ENCODE measurements at regions not wholly inside any gene's neighbourhood (a gene's known extent, or its start where the extent isn't known, plus 50 kb on each side); places are given as distances from the start of the nearest gene placed in this dataset.

DNA sequence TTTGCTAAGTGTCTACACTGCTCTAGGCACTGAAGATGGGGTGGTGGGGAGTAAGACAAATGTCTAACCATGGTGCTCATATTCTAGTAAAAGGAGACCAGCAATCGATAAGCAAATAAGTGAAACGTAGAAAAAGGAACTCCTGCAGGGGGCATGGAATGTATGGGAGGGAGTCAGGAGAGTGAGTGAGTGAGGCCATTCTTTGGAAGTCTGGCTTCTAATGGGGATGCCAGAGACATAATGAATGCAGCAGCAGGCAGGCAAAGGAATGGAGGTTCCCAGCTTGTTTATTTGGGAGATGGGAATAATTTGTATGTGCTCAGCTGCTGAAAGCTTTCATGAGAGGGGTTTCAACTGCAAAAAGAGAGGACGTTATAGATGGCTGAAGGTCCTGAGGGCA lies 216.4 kb upstream of the DYNLRB2 start:
- DNase-seq: no peak
- Histone ChIP-seq H3K14ac (ENCODE audit: insufficient read depth, low read length) (no peak overlapping the region), H3K18ac (ENCODE audit: insufficient read length, low read depth, low read length) (no peak overlapping the region), H4K20me1 (ENCODE audit: control insufficient read depth, insufficient read depth, insufficient read length) (no peaks in the 10 kb centered on the region), H3K4me2 (ENCODE audit: insufficient read depth, insufficient read length, low read length) (no peak overlapping the region), H2AFZ (ENCODE audit: low read length) (no peak overlapping the region), H3K79me2 (ENCODE audit: insufficient read depth, low read length) (no peaks in the 10 kb centered on the region), H2BK12ac (ENCODE audit: insufficient read length, low read depth, low read length) (no peak overlapping the region), H4K91ac (ENCODE audit: insufficient read length, low read depth, low read length) (no peak overlapping the region), H3K27me3 (ENCODE audit: insufficient read depth, low read length) (no peaks in the 10 kb centered on the region), H3K9ac (ENCODE audit: extremely low read depth, insufficient read length, low read length) (no peak overlapping the region), H3K56ac (ENCODE audit: insufficient read length, low read depth, low read length) (no peak overlapping the region), H3K27ac (ENCODE audit: insufficient read length, low read depth, low read length) (no peak overlapping the region), H3K4ac (ENCODE audit: low read depth, low read length) (no peak overlapping the region), H4K8ac (replicated peaks; ENCODE audit: insufficient read length, low read depth, low read length) (no peak overlapping the region), H3K9me3 (ENCODE audit: control insufficient read depth, low read depth, low read length) (no peaks in the 10 kb centered on the region), H2BK20ac (ENCODE audit: low read depth, low read length, poor library complexity, severe bottlenecking) (no peak overlapping the region), H3K23ac (ENCODE audit: insufficient read length, low read depth, low read length) (no peak overlapping the region), H4K5ac (ENCODE audit: insufficient read length, low read depth, low read length) (no peak overlapping the region), H3K4me1 (ENCODE audit: insufficient read depth, low read length) (peaks cover 4% of the 10 kb centered on the region), H3K23me2 (ENCODE audit: insufficient read length, low read depth, low read length, poor library complexity, severe bottlenecking) (no peaks in the 10 kb centered on the region), H2BK5ac (ENCODE audit: insufficient read length, low read length) (no peak overlapping the region), H3K79me1 (ENCODE audit: insufficient read depth, low read depth, low read length, poor library complexity, severe bottlenecking) (no peaks in the 10 kb centered on the region), H3T11ph (ENCODE audit: low read length) (no peak overlapping the region), H2BK15ac (ENCODE audit: low read depth, low read length) (no peak overlapping the region), H2BK120ac (ENCODE audit: low read depth, low read length, poor library complexity, severe bottlenecking) (no peak overlapping the region), H2AK5ac (ENCODE audit: insufficient read length, low read length) (no peak overlapping the region)
- H3K27me3 Mint-ChIP-seq (ENCODE audit: low read depth): peaks cover 6% of the 10 kb centered on the region; the same call in 1 of the 2 replicates
- no peaks in the 10 kb centered on the region for H3K36me3 Mint-ChIP-seq (ENCODE audit: insufficient read depth in 1 of 3, low read depth in 3 of 3)
- H3K4me1 Mint-ChIP-seq: peaks cover 16 to 17% of the 10 kb centered on the region in 2 experiments
- WGBS (ENCODE audit: extremely low coverage, insufficient read length, low lambda C conversion rate): no CpG with 5 or more reads among the region's 3 CpGs
- H3K9me3 Mint-ChIP-seq: no peaks in the 10 kb centered on the region
- peak overlapping the region in 2 of 3 experiments; percentile 54 to 75; a peak in 4 of 7 replicates for H3K27ac Mint-ChIP-seq
- TF ChIP-seq, protein P1, sequence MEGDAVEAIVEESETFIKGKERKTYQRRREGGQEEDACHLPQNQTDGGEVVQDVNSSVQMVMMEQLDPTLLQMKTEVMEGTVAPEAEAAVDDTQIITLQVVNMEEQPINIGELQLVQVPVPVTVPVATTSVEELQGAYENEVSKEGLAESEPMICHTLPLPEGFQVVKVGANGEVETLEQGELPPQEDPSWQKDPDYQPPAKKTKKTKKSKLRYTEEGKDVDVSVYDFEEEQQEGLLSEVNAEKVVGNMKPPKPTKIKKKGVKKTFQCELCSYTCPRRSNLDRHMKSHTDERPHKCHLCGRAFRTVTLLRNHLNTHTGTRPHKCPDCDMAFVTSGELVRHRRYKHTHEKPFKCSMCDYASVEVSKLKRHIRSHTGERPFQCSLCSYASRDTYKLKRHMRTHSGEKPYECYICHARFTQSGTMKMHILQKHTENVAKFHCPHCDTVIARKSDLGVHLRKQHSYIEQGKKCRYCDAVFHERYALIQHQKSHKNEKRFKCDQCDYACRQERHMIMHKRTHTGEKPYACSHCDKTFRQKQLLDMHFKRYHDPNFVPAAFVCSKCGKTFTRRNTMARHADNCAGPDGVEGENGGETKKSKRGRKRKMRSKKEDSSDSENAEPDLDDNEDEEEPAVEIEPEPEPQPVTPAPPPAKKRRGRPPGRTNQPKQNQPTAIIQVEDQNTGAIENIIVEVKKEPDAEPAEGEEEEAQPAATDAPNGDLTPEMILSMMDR (conservative IDR thresholded peaks at IDR 0.05): no peak
- peak overlapping the region in 1 of 2 experiments; percentile 19; a peak in 1 of 5 replicates for H3K4me3 Mint-ChIP-seq

Measured in H9 (cell line).